ENCODE measurements at regions not wholly inside any gene's neighbourhood (a gene's known extent, or its start where the extent isn't known, plus 50 kb on each side); places are given as distances from the start of the nearest gene placed in this dataset.

- Histone ChIP-seq H3K9me3 (ENCODE audit: control insufficient read depth in 2 of 2, insufficient read depth in 1 of 2, low read depth in 1 of 2, low read length in 1 of 2) (no peaks in the 10 kb centered on the region), H3K4me1 (ENCODE audit: control insufficient read depth in 2 of 2, insufficient read depth in 2 of 2, low read length in 1 of 2) (peaks cover 0 to 3% of the 10 kb centered on the region in 2 donors), H3K27ac (ENCODE audit: low read depth in 2 of 2, low read length in 1 of 2) (no peak overlapping the region), H3K4me3 (ENCODE audit: low read depth in 1 of 2, low read length in 2 of 2) (no peak overlapping the region), H3K36me3 (ENCODE audit: control insufficient read depth in 2 of 2, insufficient read depth in 2 of 2, low read length in 1 of 2) (no peaks in the 10 kb centered on the region), H3K27me3 (ENCODE audit: control insufficient read depth in 1 of 2, insufficient read depth in 2 of 2, low read length in 2 of 2) (no peaks in the 10 kb centered on the region)
- 42 to 53% methylated on average over 4 of the region's 4 CpGs for WGBS, 2 donors
Observed at GRCh38 chr7:47210281-47210854, 371.5 kb downstream of the TNS3 start.

GRCh38 chr7:47207956-47208355 lies 374.0 kb downstream of the TNS3 start:
- H3K4me1 ChIP-seq (ENCODE audit: control insufficient read depth in 2 of 2, insufficient read depth in 2 of 2, low read length in 1 of 2) = no peaks in the 10 kb centered on the region
- H3K9me3 ChIP-seq (ENCODE audit: control insufficient read depth in 2 of 2, insufficient read depth in 1 of 2, low read depth in 1 of 2, low read length in 1 of 2) = no peaks in the 10 kb centered on the region
- WGBS, 2 donors = 81 to 85% methylated on average over 3 of the region's 3 CpGs
- H3K36me3 ChIP-seq (ENCODE audit: control insufficient read depth in 2 of 2, insufficient read depth in 2 of 2, low read length in 1 of 2) = no peaks in the 10 kb centered on the region
- H3K27ac ChIP-seq (ENCODE audit: low read depth in 2 of 2, low read length in 1 of 2) = no peak overlapping the region
- no peaks in the 10 kb centered on the region for H3K27me3 ChIP-seq (ENCODE audit: control insufficient read depth in 1 of 2, insufficient read depth in 2 of 2, low read length in 2 of 2)
- H3K4me3 ChIP-seq (ENCODE audit: low read depth in 1 of 2, low read length in 2 of 2) = no peak overlapping the region

- Histone ChIP-seq H3K36me3 (ENCODE audit: control insufficient read depth in 2 of 2, insufficient read depth in 2 of 2, low read length in 1 of 2) (no peaks in the 10 kb centered on the region), H3K27ac (ENCODE audit: low read depth in 2 of 2, low read length in 1 of 2) (no peak overlapping the region), H3K4me1 (ENCODE audit: control insufficient read depth in 2 of 2, insufficient read depth in 2 of 2, low read length in 1 of 2) (no peaks in the 10 kb centered on the region), H3K4me3 (ENCODE audit: low read depth in 1 of 2, low read length in 2 of 2) (no peak overlapping the region), H3K27me3 (ENCODE audit: control insufficient read depth in 1 of 2, insufficient read depth in 2 of 2, low read length in 2 of 2) (peaks cover 0 to 2% of the 10 kb centered on the region in 2 donors), H3K9me3 (ENCODE audit: control insufficient read depth in 2 of 2, insufficient read depth in 1 of 2, low read depth in 1 of 2, low read length in 1 of 2) (peaks cover 0 to 4% of the 10 kb centered on the region in 2 donors)
- WGBS, 2 donors = 71% methylated on average over 2 of the region's 2 CpGs
Observed at GRCh38 chr7:47204709-47205108, 377.2 kb downstream of the TNS3 start.

GRCh38 chr7:47202146-47202783 lies 379.6 kb downstream of the TNS3 start:
- Histone ChIP-seq H3K36me3 (ENCODE audit: control insufficient read depth in 2 of 2, insufficient read depth in 2 of 2, low read length in 1 of 2) (no peaks in the 10 kb centered on the region), H3K27me3 (ENCODE audit: control insufficient read depth in 1 of 2, insufficient read depth in 2 of 2, low read length in 2 of 2) (peaks cover 0 to 2% of the 10 kb centered on the region in 2 donors), H3K27ac (ENCODE audit: low read depth in 2 of 2, low read length in 1 of 2) (no peak overlapping the region), H3K4me3 (ENCODE audit: low read depth in 1 of 2, low read length in 2 of 2) (no peak overlapping the region), H3K9me3 (ENCODE audit: control insufficient read depth in 2 of 2, insufficient read depth in 1 of 2, low read depth in 1 of 2, low read length in 1 of 2) (peaks cover 0 to 4% of the 10 kb centered on the region in 2 donors), H3K4me1 (ENCODE audit: control insufficient read depth in 2 of 2, insufficient read depth in 2 of 2, low read length in 1 of 2) (no peaks in the 10 kb centered on the region)
- WGBS, 2 donors = 58 to 69% methylated on average over 7 of the region's 7 CpGs

- WGBS, 2 donors = 92 to 96% methylated on average over 1 of the region's 1 CpG
- peaks cover 0 to 2% of the 10 kb centered on the region in 2 donors for H3K27me3 ChIP-seq (ENCODE audit: control insufficient read depth in 1 of 2, insufficient read depth in 2 of 2, low read length in 2 of 2)
- H3K4me1 ChIP-seq (ENCODE audit: control insufficient read depth in 2 of 2, insufficient read depth in 2 of 2, low read length in 1 of 2) = no peaks in the 10 kb centered on the region
- no peaks in the 10 kb centered on the region for H3K36me3 ChIP-seq (ENCODE audit: control insufficient read depth in 2 of 2, insufficient read depth in 2 of 2, low read length in 1 of 2)
- no peak overlapping the region for H3K4me3 ChIP-seq (ENCODE audit: low read depth in 1 of 2, low read length in 2 of 2)
- H3K9me3 ChIP-seq (ENCODE audit: control insufficient read depth in 2 of 2, insufficient read depth in 1 of 2, low read depth in 1 of 2, low read length in 1 of 2) = peaks cover 0 to 4% of the 10 kb centered on the region in 2 donors
- no peak overlapping the region for H3K27ac ChIP-seq (ENCODE audit: low read depth in 2 of 2, low read length in 1 of 2)
Observed at GRCh38 chr7:47198159-47198558, 383.8 kb downstream of the TNS3 start.

- H3K4me1 ChIP-seq (ENCODE audit: control insufficient read depth in 2 of 2, insufficient read depth in 2 of 2, low read length in 1 of 2) = no peaks in the 10 kb centered on the region
- no peak overlapping the region for H3K4me3 ChIP-seq (ENCODE audit: low read depth in 1 of 2, low read length in 2 of 2)
- no peaks in the 10 kb centered on the region for H3K36me3 ChIP-seq (ENCODE audit: control insufficient read depth in 2 of 2, insufficient read depth in 2 of 2, low read length in 1 of 2)
- H3K9me3 ChIP-seq (ENCODE audit: control insufficient read depth in 2 of 2, insufficient read depth in 1 of 2, low read depth in 1 of 2, low read length in 1 of 2) = peaks cover 0 to 6% of the 10 kb centered on the region in 2 donors
- H3K27me3 ChIP-seq (ENCODE audit: control insufficient read depth in 1 of 2, insufficient read depth in 2 of 2, low read length in 2 of 2) = peaks cover 0 to 2% of the 10 kb centered on the region in 2 donors
- no peak overlapping the region for H3K27ac ChIP-seq (ENCODE audit: low read depth in 2 of 2, low read length in 1 of 2)
- WGBS, 2 donors = 73 to 76% methylated on average over 2 of the region's 2 CpGs
Observed at GRCh38 chr7:47197486-47197885, 384.4 kb downstream of the TNS3 start.

GRCh38 chr7:47196737-47197136 lies 385.2 kb downstream of the TNS3 start:
- H3K36me3 ChIP-seq (ENCODE audit: control insufficient read depth in 2 of 2, insufficient read depth in 2 of 2, low read length in 1 of 2) = no peaks in the 10 kb centered on the region
- H3K4me3 ChIP-seq (ENCODE audit: low read depth in 1 of 2, low read length in 2 of 2) = no peak overlapping the region
- peaks cover 0 to 6% of the 10 kb centered on the region in 2 donors for H3K9me3 ChIP-seq (ENCODE audit: control insufficient read depth in 2 of 2, insufficient read depth in 1 of 2, low read depth in 1 of 2, low read length in 1 of 2)
- H3K27me3 ChIP-seq (ENCODE audit: control insufficient read depth in 1 of 2, insufficient read depth in 2 of 2, low read length in 2 of 2) = no peaks in the 10 kb centered on the region
- WGBS, 2 donors = 67 to 72% methylated on average over 3 of the region's 3 CpGs
- no peaks in the 10 kb centered on the region for H3K4me1 ChIP-seq (ENCODE audit: control insufficient read depth in 2 of 2, insufficient read depth in 2 of 2, low read length in 1 of 2)
- no peak overlapping the region for H3K27ac ChIP-seq (ENCODE audit: low read depth in 2 of 2, low read length in 1 of 2)

- H3K9me3 ChIP-seq (ENCODE audit: control insufficient read depth in 2 of 2, insufficient read depth in 1 of 2, low read depth in 1 of 2, low read length in 1 of 2) = peaks cover 0 to 6% of the 10 kb centered on the region in 2 donors
- no peak overlapping the region for H3K27ac ChIP-seq (ENCODE audit: low read depth in 2 of 2, low read length in 1 of 2)
- no peaks in the 10 kb centered on the region for H3K36me3 ChIP-seq (ENCODE audit: control insufficient read depth in 2 of 2, insufficient read depth in 2 of 2, low read length in 1 of 2)
- no peaks in the 10 kb centered on the region for H3K27me3 ChIP-seq (ENCODE audit: control insufficient read depth in 1 of 2, insufficient read depth in 2 of 2, low read length in 2 of 2)
- H3K4me3 ChIP-seq (ENCODE audit: low read depth in 1 of 2, low read length in 2 of 2) = no peak overlapping the region
- 71 to 79% methylated on average over 3 of the region's 3 CpGs for WGBS, 2 donors
- no peaks in the 10 kb centered on the region for H3K4me1 ChIP-seq (ENCODE audit: control insufficient read depth in 2 of 2, insufficient read depth in 2 of 2, low read length in 1 of 2)
Observed at GRCh38 chr7:47196106-47196645, 385.7 kb downstream of the TNS3 start.

GRCh38 chr7:47195641-47196040 lies 386.3 kb downstream of the TNS3 start:
- Histone ChIP-seq H3K9me3 (ENCODE audit: control insufficient read depth in 2 of 2, insufficient read depth in 1 of 2, low read depth in 1 of 2, low read length in 1 of 2) (peaks cover 0 to 8% of the 10 kb centered on the region in 2 donors), H3K27me3 (ENCODE audit: control insufficient read depth in 1 of 2, insufficient read depth in 2 of 2, low read length in 2 of 2) (no peaks in the 10 kb centered on the region), H3K4me3 (ENCODE audit: low read depth in 1 of 2, low read length in 2 of 2) (no peak overlapping the region), H3K27ac (ENCODE audit: low read depth in 2 of 2, low read length in 1 of 2) (no peak overlapping the region), H3K4me1 (ENCODE audit: control insufficient read depth in 2 of 2, insufficient read depth in 2 of 2, low read length in 1 of 2) (no peaks in the 10 kb centered on the region), H3K36me3 (ENCODE audit: control insufficient read depth in 2 of 2, insufficient read depth in 2 of 2, low read length in 1 of 2) (no peaks in the 10 kb centered on the region)
- WGBS, 2 donors = 91% methylated on average over 6 of the region's 6 CpGs

Measured in esophagus (tissue), 2 donors.